RKO (cell line): ENCODE measurements at regions not wholly inside any gene's neighbourhood (a gene's known extent, or its start where the extent isn't known, plus 50 kb on each side); places are given as distances from the start of the nearest gene placed in this dataset.
A peak's percentile ranks its signal among the peaks of the same experiment; 100 is the strongest.
"Not testable (repeated sequence)": the region's sequence is repeated elsewhere in the genome, so short reads cannot be mapped to it uniquely, and the experiment has no call there.

Source experiments
- DNase-seq: peaks from one replicate; pipeline ENCODE4 v3.0.0-alpha.2; 2016; ENCODE audit warnings: low spot score

DNA sequence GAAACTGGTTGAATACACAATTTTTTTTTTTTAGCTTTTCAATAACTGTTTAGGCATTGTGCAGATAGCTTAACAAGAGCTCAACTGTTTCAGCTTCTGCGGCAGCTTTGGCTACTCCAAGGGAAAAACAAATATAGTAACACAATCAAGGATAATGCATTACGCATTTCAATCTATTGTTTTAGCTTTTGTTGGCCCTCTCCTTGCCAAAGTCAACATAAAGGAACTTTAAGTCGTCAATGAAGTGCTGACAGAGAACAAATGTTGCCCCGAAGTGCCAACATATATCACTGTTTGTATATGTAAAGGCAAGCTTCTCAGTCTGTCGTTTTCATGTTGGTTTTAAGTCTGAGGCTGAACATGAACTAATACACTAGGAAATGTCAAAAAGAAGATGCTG, 1087.4 kb upstream of the FLRT2 start:
- no peak for DNase-seq

- no peak for DNase-seq
Observed at GRCh38 chr14:84445486-84445885, 1084.5 kb upstream of the FLRT2 start.

- no peak for DNase-seq
Observed at GRCh38 chr14:84446250-84446649, 1083.7 kb upstream of the FLRT2 start.

- DNase-seq: no peak
Observed at GRCh38 chr14:84453307-84453950, 1076.5 kb upstream of the FLRT2 start.

DNA sequence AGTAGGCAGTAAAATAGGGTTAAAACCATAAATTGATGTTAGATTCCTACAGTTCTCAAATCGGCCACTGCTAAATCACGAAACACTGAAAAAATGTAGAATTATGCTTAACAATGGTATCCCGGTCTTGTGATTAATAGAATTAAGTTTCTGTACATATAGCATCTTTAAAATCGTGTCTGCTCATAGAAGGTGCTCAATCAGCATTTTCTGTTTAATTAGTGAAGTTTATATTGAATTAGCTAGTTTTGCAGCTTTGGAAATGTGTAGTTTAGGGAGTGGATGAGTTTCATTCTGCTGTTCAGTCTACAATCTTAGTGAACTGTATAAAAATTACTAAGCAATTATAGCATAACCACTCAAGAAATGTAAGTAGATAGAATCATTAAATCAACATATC, 1075.8 kb upstream of the FLRT2 start:
- DNase-seq: no peak

DNA sequence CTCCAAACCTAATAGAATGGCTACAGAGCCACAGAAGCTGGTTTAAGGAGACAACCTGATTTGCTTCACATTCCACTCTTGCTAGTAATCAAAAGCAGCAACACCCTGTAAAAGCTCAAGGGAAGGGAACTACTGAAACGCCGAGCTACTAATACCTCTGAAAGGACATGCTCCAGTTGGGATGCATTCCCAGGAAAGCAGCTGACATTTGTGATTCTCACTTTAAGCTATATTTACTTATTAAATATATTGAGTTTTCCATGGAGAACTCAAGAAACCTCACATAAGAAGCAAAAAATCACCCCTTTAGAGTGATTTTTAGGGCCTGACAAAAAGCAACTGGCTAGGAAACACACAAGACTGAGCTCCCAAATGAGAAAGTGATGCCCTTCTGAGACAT, 1073.0 kb upstream of the FLRT2 start:
- DNase-seq: no peak

GRCh38 chr14:84458881-84459280, 1071.1 kb upstream of the FLRT2 start:
- no peak for DNase-seq

DNA sequence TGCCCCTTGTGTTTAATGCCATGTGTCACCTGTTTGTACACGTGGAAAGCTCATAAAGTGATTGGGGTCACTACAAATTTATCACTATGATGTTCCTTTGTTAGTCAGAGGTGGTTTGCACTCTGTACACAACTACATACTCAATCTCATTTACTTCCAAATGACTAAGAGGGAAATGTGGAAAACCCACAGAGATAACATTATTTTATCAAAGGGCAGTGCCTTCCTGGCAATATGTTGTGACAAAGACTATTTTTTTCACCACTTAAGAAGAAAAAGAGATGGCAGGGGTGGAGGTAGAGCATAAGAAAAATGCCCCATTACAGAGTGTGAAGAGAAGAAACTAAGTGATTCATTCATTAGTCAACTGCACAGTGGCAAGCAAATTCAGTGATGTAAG, 1064.1 kb upstream of the FLRT2 start:
- no peak for DNase-seq

DNA sequence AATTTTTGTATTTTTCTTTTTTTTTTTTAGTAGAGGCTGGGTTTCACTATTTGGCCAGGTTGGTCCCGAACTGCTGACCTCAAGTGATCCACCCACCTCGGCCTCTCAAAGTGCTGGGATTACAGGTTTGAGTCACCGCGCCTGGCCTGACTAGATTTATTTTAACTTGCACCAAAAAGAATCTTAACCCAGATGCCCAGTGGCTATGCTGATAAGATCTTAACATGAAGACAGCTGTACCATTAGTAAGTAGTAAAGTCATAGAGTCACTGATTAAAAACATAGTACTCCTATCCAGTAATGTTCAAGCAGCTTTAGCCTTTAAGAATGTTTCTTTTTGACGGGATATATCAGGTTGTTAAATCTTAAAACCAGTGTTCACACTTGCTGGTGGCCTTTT, 1061.8 kb upstream of the FLRT2 start:
- no peak for DNase-seq

- no peak for DNase-seq
Observed at GRCh38 chr14:84477996-84478395, 1051.9 kb upstream of the FLRT2 start.

DNA sequence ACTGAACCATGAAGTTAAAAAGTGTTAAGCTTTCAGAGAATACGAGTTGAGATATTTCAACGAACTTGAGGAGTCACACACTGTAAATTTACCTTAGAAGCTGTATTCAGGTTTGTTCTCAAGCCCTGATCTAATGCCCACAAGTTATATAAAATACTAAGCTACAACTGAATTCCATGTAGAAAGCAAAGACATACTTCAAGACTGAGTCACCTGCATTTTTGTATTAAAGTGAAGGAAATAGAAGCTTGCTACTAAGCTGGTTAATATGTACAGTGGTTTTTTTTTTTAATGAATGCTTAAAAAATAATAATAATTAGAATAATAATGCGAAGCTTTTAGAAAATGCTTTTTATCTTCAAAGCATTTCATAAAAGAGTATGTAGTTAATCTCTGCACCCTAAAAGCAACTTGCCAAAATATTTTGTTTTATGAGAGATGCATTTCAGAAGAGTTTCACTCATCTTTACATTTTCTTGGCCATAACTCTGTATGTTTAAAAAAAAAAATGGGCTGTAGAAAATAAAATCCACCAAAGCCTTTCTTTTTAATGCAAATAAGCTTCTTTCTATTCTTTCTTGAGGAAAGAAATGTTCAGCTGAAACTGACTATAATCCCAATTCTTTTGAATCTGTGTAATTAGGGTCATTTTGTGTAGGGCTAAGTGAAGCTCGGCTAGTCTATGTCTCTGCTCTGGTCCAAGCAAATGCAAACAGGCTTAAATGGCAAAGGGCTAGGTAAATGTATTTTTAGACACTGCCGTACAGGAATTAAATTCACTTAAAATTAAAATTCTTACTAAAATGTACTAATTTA, 1047.5 kb upstream of the FLRT2 start:
- peak; percentile 8 for DNase-seq

DNA sequence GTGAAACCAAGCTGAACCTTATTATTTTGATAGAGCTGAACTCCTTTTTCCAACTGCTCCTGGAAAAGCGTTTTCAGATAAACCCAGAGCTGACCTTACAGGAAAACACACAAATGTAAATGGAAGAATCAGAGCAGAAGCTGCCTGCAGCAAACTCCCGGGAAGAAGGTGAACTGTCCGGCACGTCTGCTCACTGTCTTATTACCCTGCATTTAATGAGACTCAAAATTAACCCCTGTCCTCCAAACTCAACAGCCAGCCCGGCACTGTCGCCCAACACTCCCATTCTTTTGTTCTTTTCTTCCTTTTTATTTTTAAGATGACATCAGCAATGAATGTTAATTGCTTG, 1046.9 kb upstream of the FLRT2 start:
- no peak for DNase-seq

DNA sequence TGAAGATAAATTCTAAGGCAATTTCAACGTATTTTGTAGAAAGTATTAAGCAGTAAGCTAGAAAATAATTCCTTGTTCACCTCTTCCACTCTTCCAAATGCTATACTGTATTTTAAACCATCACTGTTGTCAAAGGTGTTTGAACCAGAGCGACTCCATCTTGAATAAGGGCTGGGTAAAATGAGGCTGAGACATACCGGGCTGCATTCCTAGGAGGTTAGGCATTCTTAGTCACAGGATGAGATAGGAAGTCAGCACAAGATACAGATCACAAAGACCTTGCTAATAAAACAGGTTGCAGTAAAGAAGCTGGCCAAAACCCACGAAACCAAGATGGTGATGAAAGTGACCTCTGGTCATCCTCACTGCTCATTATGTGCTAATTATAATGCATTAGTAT, 1045.7 kb upstream of the FLRT2 start:
- not testable (repeated sequence) for DNase-seq

DNA sequence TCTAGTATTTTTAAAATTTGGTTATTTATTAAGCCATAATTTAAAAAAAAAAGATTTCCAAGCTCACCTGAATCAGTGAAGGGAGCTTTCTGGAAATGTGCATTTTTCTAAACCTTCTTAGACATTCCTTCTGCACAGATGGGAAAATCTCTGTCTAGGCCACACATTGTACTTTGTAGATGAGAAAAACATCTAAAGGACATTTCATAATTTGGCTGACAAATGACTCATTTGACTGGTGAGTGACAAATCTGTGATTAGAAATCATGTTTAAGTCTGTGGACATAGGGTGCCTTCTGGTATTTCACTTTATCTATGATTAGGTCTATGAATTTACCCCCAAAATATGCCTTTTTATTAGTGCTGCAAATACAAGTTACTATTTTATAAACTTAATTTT, 1044.9 kb upstream of the FLRT2 start:
- DNase-seq: no peak

DNA sequence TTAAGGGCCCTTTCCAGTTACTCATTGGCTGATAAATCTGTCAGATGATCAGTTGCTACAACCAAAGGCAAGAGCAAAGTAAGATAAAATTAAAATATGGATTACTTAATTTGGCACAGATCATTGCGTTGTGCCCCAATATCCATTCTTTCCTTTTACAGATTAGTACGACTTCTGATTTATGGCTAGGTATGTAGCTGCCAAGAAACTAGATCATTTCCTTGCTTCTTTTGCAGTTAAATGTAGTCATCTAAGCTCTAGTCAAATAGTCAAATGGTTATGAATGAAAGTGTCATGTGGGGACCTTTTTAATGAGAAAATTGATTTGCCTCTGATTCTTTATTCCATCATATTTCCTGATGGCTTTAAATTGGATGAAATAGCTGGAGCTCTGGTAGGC, 1039.9 kb upstream of the FLRT2 start:
- DNase-seq: no peak

GRCh38 chr14:84492685-84493084, 1037.3 kb upstream of the FLRT2 start:
- no peak for DNase-seq

DNA sequence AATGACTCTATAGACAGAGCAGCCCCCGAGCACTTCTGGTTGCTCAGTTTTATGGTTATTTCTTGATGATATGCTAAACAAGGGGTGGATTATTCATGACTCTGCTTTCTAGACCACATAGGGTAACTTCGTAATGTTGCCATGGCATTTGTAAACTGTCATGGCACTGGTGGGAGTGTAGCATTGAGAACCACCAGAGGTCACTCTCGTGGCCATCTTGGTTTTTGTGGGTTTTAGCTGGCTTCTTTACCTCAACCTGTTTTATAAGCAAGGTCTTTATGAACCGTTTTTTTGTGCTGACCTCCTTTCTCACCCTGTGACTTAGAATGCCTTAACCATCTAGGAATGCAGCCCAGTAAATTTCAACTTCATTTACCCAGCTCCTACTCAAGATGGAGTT, 1036.2 kb upstream of the FLRT2 start:
- no peak for DNase-seq

DNA sequence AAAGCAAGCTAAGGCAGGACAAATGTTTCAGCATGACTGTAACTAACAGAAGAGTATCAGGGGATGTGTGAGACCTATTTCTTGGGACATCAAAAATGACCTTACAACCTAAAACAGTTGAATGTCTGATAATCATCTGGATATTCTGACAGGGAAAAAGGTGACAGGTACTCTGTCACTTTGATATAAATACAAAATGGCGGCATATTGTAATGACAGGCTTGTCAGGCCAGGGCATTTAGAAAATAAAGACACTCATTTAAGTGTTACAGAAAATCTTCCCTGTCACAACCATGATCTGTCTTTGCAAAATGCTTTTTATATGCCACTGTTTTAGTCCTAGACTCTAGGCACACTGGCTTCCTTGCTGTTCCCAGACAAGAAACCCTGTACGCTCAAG, 1033.3 kb upstream of the FLRT2 start:
- DNase-seq: no peak

- DNase-seq: not testable (repeated sequence)
Observed at GRCh38 chr14:84512823-84513222, 1017.1 kb upstream of the FLRT2 start.

- DNase-seq: no peak
Observed at GRCh38 chr14:84519836-84520235, 1010.1 kb upstream of the FLRT2 start.

DNA sequence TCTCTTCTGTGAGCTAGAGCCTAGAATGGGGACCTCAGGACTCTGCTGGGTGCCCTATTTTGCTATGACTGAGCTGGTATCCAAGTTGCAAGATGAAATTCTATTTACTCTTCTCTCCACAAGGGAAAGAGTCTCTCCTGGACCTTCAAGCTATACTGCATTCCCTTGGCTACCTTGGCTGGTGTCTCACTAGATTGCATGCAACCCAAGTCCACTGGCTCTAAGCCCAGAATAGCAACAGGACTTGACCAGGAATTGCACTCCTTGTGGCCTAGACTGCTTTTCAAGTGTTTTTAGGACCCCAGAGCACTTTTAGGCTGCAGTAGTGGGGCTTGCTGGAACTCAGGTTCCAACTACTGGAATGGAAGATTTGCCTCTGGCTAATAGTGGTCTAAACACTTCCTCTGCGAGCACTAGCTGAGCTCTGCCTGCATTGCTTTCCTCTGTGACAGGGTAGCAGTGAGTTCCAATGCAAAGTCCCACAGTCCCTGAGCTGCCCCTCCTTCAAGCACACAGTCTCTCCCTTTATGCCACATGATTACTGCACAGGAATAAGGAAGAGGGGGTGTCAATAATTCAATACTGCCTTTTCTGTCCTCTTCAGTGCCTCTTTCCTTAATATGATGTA, 1009.1 kb upstream of the FLRT2 start:
- DNase-seq: no peak

DNA sequence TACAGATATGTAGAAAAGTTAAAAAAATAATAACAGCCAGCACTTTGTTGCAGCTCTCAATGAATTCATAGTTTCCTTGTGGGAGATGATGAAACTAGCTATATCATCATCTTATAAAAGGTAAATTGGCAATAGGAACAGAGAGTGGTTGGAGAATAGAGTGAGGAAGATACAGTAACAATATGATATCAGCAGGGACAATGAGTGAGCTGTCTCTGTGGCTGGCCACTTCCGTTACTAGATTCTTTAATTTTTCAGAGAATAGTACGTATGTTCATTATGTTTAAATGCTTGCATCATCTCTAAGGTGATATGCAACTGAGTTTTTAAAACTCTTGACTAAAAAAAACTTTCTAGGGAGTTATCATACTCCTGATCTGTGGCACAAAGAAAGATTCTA, 1006.2 kb upstream of the FLRT2 start:
- DNase-seq: no peak

DNA sequence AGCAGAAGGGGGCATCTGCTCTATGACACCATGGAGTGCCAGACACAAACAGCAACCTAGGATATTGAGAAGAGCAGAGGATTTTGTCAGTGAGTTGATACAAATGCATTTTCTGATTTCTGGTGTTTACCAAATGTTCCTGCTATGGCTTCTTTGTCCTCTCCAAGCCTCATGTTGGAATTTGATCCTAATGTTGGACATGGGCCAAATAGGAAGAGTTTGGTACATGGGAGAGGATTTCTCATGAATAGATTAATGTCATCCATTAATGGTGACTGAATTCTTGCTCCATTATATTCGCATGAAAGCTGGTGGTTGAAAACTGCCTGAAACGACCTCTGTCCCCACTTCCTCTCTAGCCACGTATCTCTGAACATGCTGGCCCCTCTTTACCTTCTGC, 1002.2 kb upstream of the FLRT2 start:
- no peak for DNase-seq

GRCh38 chr14:84532016-84532415, 997.9 kb upstream of the FLRT2 start:
- no peak for DNase-seq
